ENCODE measurements at regions not wholly inside any gene's neighbourhood (a gene's known extent, or its start where the extent isn't known, plus 50 kb on each side); places are given as distances from the start of the nearest gene placed in this dataset.
"Not testable (repeated sequence)": the region's sequence is repeated elsewhere in the genome, so short reads cannot be mapped to it uniquely, and the experiment has no call there.

GRCh38 chr17:73851091-73851490 lies 206.8 kb upstream of the SDK2 start:
- DNase-seq (ENCODE audit: low spot score): no peak

GRCh38 chr17:73851921-73852320 lies 207.7 kb upstream of the SDK2 start:
- no peak for DNase-seq (ENCODE audit: low spot score)

GRCh38 chr17:73855720-73856333 lies 211.6 kb upstream of the SDK2 start:
- no peak for DNase-seq (ENCODE audit: low spot score)

- DNase-seq (ENCODE audit: low spot score): no peak
Observed at GRCh38 chr17:73856556-73856955, 212.3 kb upstream of the SDK2 start.

GRCh38 chr17:73859439-73860008 lies 215.3 kb upstream of the SDK2 start:
- DNase-seq (ENCODE audit: low spot score): not testable (repeated sequence)

GRCh38 chr17:73861543-73861942 lies 217.3 kb upstream of the SDK2 start:
- no peak for DNase-seq (ENCODE audit: low spot score)

- no peak for DNase-seq (ENCODE audit: low spot score)
Observed at GRCh38 chr17:73863761-73864535, 219.7 kb upstream of the SDK2 start.

GRCh38 chr17:73865831-73866230 lies 221.6 kb upstream of the SDK2 start:
- DNase-seq (ENCODE audit: low spot score): no peak

- no peak for DNase-seq (ENCODE audit: low spot score)
Observed at GRCh38 chr17:73867056-73867455, 222.8 kb upstream of the SDK2 start.

- no peak for DNase-seq (ENCODE audit: low spot score)
Observed at GRCh38 chr17:73870068-73870467, 225.8 kb upstream of the SDK2 start.

- no peak for DNase-seq (ENCODE audit: low spot score)
Observed at GRCh38 chr17:73870473-73870872, 226.2 kb upstream of the SDK2 start.

- DNase-seq (ENCODE audit: low spot score): no peak
Observed at GRCh38 chr17:73872816-73873215, 228.6 kb upstream of the SDK2 start.

- DNase-seq (ENCODE audit: low spot score): no peak
Observed at GRCh38 chr17:73874008-73874720, 229.9 kb upstream of the SDK2 start.

- no peak for DNase-seq (ENCODE audit: low spot score)
Observed at GRCh38 chr17:73875346-73875745, 231.1 kb upstream of the SDK2 start.

- DNase-seq (ENCODE audit: low spot score): no peak
Observed at GRCh38 chr17:73877962-73878361, 233.7 kb upstream of the SDK2 start.

GRCh38 chr17:73878923-73879322 lies 234.7 kb upstream of the SDK2 start:
- DNase-seq (ENCODE audit: low spot score): no peak

GRCh38 chr17:73879987-73880386 lies 235.7 kb upstream of the SDK2 start:
- DNase-seq (ENCODE audit: low spot score): no peak

- DNase-seq (ENCODE audit: low spot score): no peak
Observed at GRCh38 chr17:73882590-73882989, 238.3 kb upstream of the SDK2 start.

- DNase-seq (ENCODE audit: low spot score): no peak
Observed at GRCh38 chr17:73883175-73883574, 238.9 kb upstream of the SDK2 start.

- no peak for DNase-seq (ENCODE audit: low spot score)
Observed at GRCh38 chr17:73887739-73888138, 243.5 kb upstream of the SDK2 start.

GRCh38 chr17:73888862-73889261 lies 244.6 kb upstream of the SDK2 start:
- no peak for DNase-seq (ENCODE audit: low spot score)

- DNase-seq (ENCODE audit: low spot score): no peak
Observed at GRCh38 chr17:73889439-73889838, 245.2 kb upstream of the SDK2 start.
